OCI-LY3 (cell line): ENCODE measurements at regions not wholly inside any gene's neighbourhood (a gene's known extent, or its start where the extent isn't known, plus 50 kb on each side); places are given as distances from the start of the nearest gene placed in this dataset.
"Not testable (repeated sequence)": the region's sequence is repeated elsewhere in the genome, so short reads cannot be mapped to it uniquely, and the experiment has no call there.

Experiments used
- H2AFZ ChIP-seq: fragments of 200-600, 300-600 bp; shearing (Covaris generic); 2 replicates; pipeline ENCODE4 v1.6.0; 2014; ENCODE audit warnings: antibody characterized with exemption, low read depth, low read length
- H3K27ac ChIP-seq: fragments of 200-600, 300-600 bp; sonication (generic); 2 replicates; pipeline ENCODE4 v1.5.1; 2014; ENCODE audit warnings: mild to moderate bottlenecking, low read length, moderate library complexity, mixed read lengths
- H3K27me3 ChIP-seq: fragments of 200-600, 300-600 bp; sonication (generic); 2 replicates; pipeline ENCODE4 v1.6.1; 2014; ENCODE audit warnings: low read depth, low read length, mixed read lengths
- H3K36me3 ChIP-seq: fragments of 200-600, 300-600 bp; sonication (generic); replicated peaks from 2 replicates; pipeline ENCODE3; 2014; ENCODE audit warnings: low read depth, low read length, mixed read lengths
- H3K4me1 ChIP-seq: fragments of 300-600, 200-600 bp; sonication (generic); 2 replicates; pipeline ENCODE4 v1.6.1; 2014; ENCODE audit warnings: low read length, mixed read lengths
- H3K4me2 ChIP-seq: fragments of 200-600, 300-600 bp; sonication (generic); 2 replicates; pipeline ENCODE4 v1.6.1; 2014; ENCODE audit warnings: low read length, mixed read lengths
- H3K4me3 ChIP-seq: fragments of 300-600, 200-600 bp; sonication (generic); 2 replicates; pipeline ENCODE4 v1.5.1; 2014; ENCODE audit warnings: antibody characterized with exemption, mild to moderate bottlenecking, low read length, moderate library complexity
- H3K79me2 ChIP-seq: fragments of 300-600, 200-600 bp; shearing (Covaris generic); 2 replicates; pipeline ENCODE4 v1.6.1; 2014; ENCODE audit warnings: mild to moderate bottlenecking, low read length, mixed read lengths
- H3K9ac ChIP-seq: fragments of 300-600, 200-600 bp; shearing (Covaris generic); 2 replicates; pipeline ENCODE4 v1.6.0; 2014; ENCODE audit warnings: mild to moderate bottlenecking, low read length, moderate library complexity
- H3K9me3 ChIP-seq: fragments of 200-600, 300-600 bp; shearing (Covaris generic); 2 replicates; pipeline ENCODE4 v1.6.1; 2014; ENCODE audit warnings: low read length, mixed read lengths; ENCODE audit not compliant: insufficient read depth
- H4K20me1 ChIP-seq: fragments of 200-600, 300-600 bp; sonication (generic); 2 replicates; pipeline ENCODE4 v1.6.1; 2016; ENCODE audit warnings: low read length, mixed read lengths; ENCODE audit not compliant: insufficient read depth
- EZH2phosphoT487 ChIP-seq: fragments of 200-600 bp; shearing (Covaris generic); IDR thresholded peaks from 2 replicates; pipeline ENCODE4 v1.6.1; 2018; ENCODE audit warnings: antibody characterized with exemption, mixed run types, low read depth
- TF ChIP-seq, protein P1 (sequence below): fragments of 200-600, 300-600 bp; sonication (generic); IDR thresholded peaks from 2 replicates; pipeline ENCODE4 v1.5.1; 2014; ENCODE audit warnings: antibody characterized with exemption, low read length, low read depth

DNA sequence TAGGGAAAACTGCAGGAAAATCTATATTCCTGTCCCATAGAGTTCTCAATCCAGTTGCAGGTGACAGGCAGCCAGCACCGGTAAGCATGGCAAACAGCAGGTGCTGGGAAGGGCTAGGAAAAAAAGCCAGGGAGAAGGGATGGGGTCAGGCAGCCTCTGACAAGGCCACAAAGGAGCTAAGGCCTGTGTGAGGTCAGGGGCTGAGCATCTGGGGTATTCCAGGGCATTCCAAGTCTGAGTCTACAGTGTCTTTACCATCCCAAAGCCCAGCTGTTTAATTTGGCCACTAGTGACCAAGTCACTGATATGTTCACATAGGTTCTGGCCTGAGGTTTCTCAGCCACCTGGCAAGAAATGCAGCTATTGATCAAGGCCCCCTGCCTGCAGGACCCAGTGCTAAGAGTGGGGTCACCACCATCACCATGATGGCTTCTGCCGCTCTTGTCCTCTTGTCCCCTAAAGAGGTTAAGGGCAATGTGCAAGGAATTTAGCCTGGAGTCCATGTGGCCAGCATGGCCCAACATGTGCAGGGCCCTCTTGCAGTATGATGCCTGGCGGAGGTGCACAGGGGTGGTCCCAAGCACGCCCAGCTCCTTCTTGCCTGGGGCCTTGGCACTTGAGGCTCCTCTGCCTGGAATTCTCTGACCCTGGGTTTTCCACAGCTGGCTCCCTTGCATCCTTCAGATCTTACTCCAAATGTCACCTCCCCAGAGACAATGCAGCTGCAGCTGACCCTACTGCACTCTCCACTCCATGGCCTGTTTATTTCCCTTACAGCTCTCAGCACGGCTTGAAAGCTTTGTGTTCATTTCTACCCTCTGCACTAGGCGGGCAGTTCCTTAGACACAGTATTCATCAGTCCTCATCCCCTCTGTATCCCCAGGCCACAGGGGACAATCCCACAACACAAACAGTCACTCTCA is 213.1 kb downstream of the MSX2 start:
- Histone ChIP-seq H3K4me2 (no peak overlapping the region), H4K20me1 (no peaks in the 10 kb centered on the region), H3K4me1 (no peaks in the 10 kb centered on the region), H3K79me2 (no peaks in the 10 kb centered on the region), H3K36me3 (no peaks in the 10 kb centered on the region), H2AFZ (no peak overlapping the region), H3K27ac (no peak overlapping the region), H3K4me3 (no peak overlapping the region), H3K27me3 (no peaks in the 10 kb centered on the region; the same call in 1 of the 2 replicates), H3K9me3 (no peaks in the 10 kb centered on the region), H3K9ac (no peak overlapping the region)
- TF ChIP-seq, protein P1, sequence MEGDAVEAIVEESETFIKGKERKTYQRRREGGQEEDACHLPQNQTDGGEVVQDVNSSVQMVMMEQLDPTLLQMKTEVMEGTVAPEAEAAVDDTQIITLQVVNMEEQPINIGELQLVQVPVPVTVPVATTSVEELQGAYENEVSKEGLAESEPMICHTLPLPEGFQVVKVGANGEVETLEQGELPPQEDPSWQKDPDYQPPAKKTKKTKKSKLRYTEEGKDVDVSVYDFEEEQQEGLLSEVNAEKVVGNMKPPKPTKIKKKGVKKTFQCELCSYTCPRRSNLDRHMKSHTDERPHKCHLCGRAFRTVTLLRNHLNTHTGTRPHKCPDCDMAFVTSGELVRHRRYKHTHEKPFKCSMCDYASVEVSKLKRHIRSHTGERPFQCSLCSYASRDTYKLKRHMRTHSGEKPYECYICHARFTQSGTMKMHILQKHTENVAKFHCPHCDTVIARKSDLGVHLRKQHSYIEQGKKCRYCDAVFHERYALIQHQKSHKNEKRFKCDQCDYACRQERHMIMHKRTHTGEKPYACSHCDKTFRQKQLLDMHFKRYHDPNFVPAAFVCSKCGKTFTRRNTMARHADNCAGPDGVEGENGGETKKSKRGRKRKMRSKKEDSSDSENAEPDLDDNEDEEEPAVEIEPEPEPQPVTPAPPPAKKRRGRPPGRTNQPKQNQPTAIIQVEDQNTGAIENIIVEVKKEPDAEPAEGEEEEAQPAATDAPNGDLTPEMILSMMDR, result no peak
- TF ChIP-seq EZH2phosphoT487, result no peak

DNA sequence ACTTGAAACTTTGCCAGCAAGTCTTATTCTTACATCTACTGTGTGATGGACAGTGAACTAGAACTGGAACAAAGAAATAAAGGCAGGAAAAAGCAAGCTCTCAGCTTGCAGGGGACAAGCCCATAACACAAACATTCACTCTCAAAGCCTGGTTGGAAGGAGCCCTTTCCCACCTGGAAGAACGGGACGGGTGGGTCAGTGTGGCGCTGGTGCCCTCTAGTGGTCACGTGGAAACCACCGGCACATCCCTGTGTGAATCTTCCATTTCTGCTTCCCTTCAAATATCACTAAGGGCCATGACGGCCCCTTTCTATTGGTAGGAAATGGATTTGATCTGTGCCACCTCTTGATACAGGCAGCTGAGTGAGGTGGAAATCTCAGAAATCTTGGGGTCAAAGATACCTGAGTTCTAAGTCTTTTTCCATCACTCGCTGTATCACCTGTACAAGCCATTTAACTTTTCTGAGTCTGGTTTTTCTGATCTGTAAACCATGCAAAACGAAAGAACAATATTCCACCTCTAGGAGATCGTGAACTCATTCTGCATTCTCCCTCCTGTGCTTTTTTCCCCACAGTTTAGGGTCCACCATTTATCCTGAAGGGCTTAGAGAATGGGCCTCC is 211.6 kb downstream of the MSX2 start:
- Histone ChIP-seq H3K79me2 (no peaks in the 10 kb centered on the region), H3K4me3 (no peak overlapping the region), H3K9me3 (no peaks in the 10 kb centered on the region), H3K36me3 (no peaks in the 10 kb centered on the region), H3K9ac (no peak overlapping the region), H3K4me2 (no peak overlapping the region), H4K20me1 (no peaks in the 10 kb centered on the region), H3K27me3 (no peaks in the 10 kb centered on the region; the same call in 1 of the 2 replicates), H3K27ac (no peak overlapping the region), H3K4me1 (no peaks in the 10 kb centered on the region), H2AFZ (no peak overlapping the region)
- TF ChIP-seq EZH2phosphoT487, result no peak
- TF ChIP-seq, protein P1, result peak; percentile 94

DNA sequence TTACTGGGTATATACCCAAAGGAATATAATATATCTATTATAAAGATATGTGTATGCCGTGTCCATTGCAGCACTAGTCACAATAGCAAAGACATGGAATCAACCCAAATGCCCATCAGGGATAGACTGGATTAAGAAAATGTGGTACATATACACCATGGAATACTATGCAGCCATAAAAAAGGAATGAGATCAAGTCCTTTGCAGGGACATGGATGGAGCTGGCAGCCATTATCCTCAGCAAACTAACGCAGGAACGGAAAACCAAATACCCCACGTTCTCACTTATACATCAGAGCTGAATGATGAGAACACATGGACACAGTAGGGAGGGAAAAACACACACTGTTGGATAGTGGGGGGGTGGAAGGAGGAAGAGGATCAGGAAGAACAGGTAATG is 206.7 kb downstream of the MSX2 start:
- not testable (repeated sequence) for H3K4me3 ChIP-seq, H3K27ac ChIP-seq, H3K4me2 ChIP-seq, H3K4me1 ChIP-seq, H3K9ac ChIP-seq, H3K9me3 ChIP-seq, H3K79me2 ChIP-seq, H3K27me3 ChIP-seq, H3K36me3 ChIP-seq, H2AFZ ChIP-seq, H4K20me1 ChIP-seq

DNA sequence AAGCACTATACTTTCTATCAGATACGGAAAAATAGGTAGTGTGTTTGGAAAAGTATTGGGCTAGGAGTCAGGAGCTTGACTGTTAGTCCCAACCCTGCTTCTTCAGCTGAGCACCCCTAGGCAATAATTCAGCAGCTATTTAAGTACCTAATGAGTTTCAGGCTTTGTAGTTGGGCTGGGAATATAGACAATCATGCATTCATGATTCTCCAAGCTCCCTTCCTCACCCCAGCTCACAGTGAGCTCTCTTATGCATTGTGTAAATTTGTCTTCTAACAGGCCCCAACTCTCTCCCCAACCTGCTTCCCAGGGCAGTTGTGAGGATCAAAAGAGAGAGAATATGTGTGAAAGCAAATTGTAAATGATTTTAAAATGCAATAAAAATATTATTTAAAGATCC is 201.2 kb downstream of the MSX2 start:
- H3K36me3 ChIP-seq, result no peaks in the 10 kb centered on the region
- TF ChIP-seq, protein P1, result no peak
- no peak for TF ChIP-seq EZH2phosphoT487
- H4K20me1 ChIP-seq, result no peaks in the 10 kb centered on the region
- no peak overlapping the region for H3K9ac ChIP-seq
- no peak overlapping the region for H3K4me3 ChIP-seq
- H3K9me3 ChIP-seq, result no peaks in the 10 kb centered on the region
- no peaks in the 10 kb centered on the region for H3K4me1 ChIP-seq
- H3K27me3 ChIP-seq, result no peaks in the 10 kb centered on the region
- H3K27ac ChIP-seq, result no peak overlapping the region
- H2AFZ ChIP-seq, result no peak overlapping the region
- no peak overlapping the region for H3K4me2 ChIP-seq
- no peaks in the 10 kb centered on the region for H3K79me2 ChIP-seq
